ENCODE measurements at regions not wholly inside any gene's neighbourhood (a gene's known extent, or its start where the extent isn't known, plus 50 kb on each side); places are given as distances from the start of the nearest gene placed in this dataset.

DNA sequence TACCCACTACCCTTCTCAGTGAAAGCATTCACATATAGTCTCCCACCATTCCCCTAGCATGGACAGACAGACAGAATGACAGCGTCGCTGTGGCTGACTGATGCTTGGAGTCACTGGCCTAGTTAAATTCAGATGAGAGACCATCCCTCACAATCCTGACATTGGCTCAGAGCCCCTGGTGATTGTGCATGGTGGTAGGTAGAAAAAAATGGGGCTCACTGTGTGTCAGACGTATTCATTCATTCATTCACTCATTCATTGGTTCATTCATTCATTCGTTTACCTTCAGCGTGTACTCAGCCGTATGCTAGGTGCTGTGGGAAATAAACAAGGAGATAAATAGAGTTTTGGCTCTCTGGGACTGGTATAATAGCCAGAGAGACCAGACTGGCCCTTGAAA, 73.6 kb upstream of the CALM2 start:
- Histone ChIP-seq H3K4me3 (ENCODE audit: low read depth in 1 of 3, low read length in 3 of 3) (no peak overlapping the region), H3K4me1 (ENCODE audit: control insufficient read depth in 4 of 4, insufficient read depth in 4 of 4, low read length in 3 of 4) (no peaks in the 10 kb centered on the region), H3K36me3 (ENCODE audit: control insufficient read depth in 4 of 4, insufficient read depth in 3 of 4, low read depth in 1 of 4, low read length in 3 of 4) (no peaks in the 10 kb centered on the region), H3K9me3 (ENCODE audit: control insufficient read depth in 4 of 4, low read length in 3 of 4) (no peaks in the 10 kb centered on the region), H3K27me3 (ENCODE audit: control insufficient read depth in 4 of 4, insufficient read depth in 4 of 4, low read length in 3 of 4) (no peaks in the 10 kb centered on the region), H3K9ac (ENCODE audit: low read depth in 1 of 2, low read length in 2 of 2) (no peak overlapping the region), H3K27ac (ENCODE audit: low read depth in 1 of 2, low read length in 2 of 2) (no peak overlapping the region)
- no peak for DNase-seq (ENCODE audit: low spot score)
- WGBS = 90% methylated on average over 6 of the region's 6 CpGs
- TF ChIP-seq FOXA1 (IDR thresholded peaks at IDR 0.05) = no peak
- TF ChIP-seq, protein P1, sequence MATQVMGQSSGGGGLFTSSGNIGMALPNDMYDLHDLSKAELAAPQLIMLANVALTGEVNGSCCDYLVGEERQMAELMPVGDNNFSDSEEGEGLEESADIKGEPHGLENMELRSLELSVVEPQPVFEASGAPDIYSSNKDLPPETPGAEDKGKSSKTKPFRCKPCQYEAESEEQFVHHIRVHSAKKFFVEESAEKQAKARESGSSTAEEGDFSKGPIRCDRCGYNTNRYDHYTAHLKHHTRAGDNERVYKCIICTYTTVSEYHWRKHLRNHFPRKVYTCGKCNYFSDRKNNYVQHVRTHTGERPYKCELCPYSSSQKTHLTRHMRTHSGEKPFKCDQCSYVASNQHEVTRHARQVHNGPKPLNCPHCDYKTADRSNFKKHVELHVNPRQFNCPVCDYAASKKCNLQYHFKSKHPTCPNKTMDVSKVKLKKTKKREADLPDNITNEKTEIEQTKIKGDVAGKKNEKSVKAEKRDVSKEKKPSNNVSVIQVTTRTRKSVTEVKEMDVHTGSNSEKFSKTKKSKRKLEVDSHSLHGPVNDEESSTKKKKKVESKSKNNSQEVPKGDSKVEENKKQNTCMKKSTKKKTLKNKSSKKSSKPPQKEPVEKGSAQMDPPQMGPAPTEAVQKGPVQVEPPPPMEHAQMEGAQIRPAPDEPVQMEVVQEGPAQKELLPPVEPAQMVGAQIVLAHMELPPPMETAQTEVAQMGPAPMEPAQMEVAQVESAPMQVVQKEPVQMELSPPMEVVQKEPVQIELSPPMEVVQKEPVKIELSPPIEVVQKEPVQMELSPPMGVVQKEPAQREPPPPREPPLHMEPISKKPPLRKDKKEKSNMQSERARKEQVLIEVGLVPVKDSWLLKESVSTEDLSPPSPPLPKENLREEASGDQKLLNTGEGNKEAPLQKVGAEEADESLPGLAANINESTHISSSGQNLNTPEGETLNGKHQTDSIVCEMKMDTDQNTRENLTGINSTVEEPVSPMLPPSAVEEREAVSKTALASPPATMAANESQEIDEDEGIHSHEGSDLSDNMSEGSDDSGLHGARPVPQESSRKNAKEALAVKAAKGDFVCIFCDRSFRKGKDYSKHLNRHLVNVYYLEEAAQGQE (IDR thresholded peaks at IDR 0.05) = no peak
- TF ChIP-seq, protein P2, sequence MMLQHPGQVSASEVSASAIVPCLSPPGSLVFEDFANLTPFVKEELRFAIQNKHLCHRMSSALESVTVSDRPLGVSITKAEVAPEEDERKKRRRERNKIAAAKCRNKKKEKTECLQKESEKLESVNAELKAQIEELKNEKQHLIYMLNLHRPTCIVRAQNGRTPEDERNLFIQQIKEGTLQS (IDR thresholded peaks at IDR 0.05) = no peak
- TF ChIP-seq, protein P3, sequence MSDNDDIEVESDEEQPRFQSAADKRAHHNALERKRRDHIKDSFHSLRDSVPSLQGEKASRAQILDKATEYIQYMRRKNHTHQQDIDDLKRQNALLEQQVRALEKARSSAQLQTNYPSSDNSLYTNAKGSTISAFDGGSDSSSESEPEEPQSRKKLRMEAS (IDR thresholded peaks at IDR 0.05) = no peak
- TF ChIP-seq GABPA (IDR thresholded peaks at IDR 0.05 in 1 of 2, conservative IDR thresholded peaks at IDR 0.05 in 1 of 2) = no peak
- TF ChIP-seq RXRA (IDR thresholded peaks at IDR 0.05) = no peak
- TF ChIP-seq, protein P4, sequence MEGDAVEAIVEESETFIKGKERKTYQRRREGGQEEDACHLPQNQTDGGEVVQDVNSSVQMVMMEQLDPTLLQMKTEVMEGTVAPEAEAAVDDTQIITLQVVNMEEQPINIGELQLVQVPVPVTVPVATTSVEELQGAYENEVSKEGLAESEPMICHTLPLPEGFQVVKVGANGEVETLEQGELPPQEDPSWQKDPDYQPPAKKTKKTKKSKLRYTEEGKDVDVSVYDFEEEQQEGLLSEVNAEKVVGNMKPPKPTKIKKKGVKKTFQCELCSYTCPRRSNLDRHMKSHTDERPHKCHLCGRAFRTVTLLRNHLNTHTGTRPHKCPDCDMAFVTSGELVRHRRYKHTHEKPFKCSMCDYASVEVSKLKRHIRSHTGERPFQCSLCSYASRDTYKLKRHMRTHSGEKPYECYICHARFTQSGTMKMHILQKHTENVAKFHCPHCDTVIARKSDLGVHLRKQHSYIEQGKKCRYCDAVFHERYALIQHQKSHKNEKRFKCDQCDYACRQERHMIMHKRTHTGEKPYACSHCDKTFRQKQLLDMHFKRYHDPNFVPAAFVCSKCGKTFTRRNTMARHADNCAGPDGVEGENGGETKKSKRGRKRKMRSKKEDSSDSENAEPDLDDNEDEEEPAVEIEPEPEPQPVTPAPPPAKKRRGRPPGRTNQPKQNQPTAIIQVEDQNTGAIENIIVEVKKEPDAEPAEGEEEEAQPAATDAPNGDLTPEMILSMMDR (IDR thresholded peaks at IDR 0.05; ENCODE audit: low read depth, low read length, missing input control) = no peak
- no peak for TF ChIP-seq HNF4G (IDR thresholded peaks at IDR 0.05)
- no peak for TF ChIP-seq HNF4A (conservative IDR thresholded peaks at IDR 0.05)
- TF ChIP-seq TAF1 (conservative IDR thresholded peaks at IDR 0.05) = no peak
- TF ChIP-seq JUND (IDR thresholded peaks at IDR 0.05) = no peak
- no peak for TF ChIP-seq FOXA2 (IDR thresholded peaks at IDR 0.05)
- no peak for TF ChIP-seq RAD21 (IDR thresholded peaks at IDR 0.05)
- no peak for TF ChIP-seq EGR1 (IDR thresholded peaks at IDR 0.05; ENCODE audit: low read depth in 2 of 2)
- no peak for TF ChIP-seq SP1 (IDR thresholded peaks at IDR 0.05)
- no peak for TF ChIP-seq NR2F2 (IDR thresholded peaks at IDR 0.05)
- TF ChIP-seq YY1 (IDR thresholded peaks at IDR 0.05) = no peak

DNA sequence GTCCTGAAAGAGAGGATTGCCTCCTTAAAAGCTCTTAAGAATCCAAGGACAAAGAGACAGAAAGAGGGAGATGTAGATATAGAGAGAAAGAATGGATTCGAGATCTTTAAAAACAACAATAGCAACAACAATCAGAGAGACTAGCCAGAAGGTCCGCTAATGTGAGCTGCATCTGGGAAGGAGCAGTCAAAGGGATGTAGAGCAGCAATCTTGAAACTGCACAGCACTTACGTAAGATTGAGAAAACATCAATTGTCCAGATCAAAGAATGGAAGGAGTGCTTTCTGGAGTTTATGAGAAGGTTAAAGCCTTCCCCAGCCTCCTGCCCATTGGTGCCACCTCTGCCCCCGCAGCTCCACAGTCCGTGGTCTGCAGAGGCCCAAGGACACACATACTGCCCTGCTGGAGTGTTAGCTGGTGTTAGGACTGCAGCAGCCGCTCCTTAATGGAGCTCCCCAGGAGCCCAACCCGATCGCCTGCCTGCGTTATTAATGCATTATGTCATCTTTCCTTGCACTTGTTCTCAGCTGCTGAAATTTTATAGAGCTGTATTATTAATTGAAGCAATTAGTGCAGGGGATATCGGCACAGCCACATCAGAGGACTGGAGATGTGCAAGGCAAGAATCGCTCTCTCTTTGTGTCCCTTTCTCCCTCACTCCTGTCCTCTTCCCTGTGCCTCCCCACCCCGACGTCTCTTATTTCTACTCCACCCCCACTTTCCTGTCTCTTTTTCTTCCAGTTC, 73.0 kb upstream of the CALM2 start:
- Histone ChIP-seq H3K9me3 (ENCODE audit: control insufficient read depth in 4 of 4, low read length in 3 of 4) (no peaks in the 10 kb centered on the region), H3K9ac (ENCODE audit: low read depth in 1 of 2, low read length in 2 of 2) (no peak overlapping the region), H3K36me3 (ENCODE audit: control insufficient read depth in 4 of 4, insufficient read depth in 3 of 4, low read depth in 1 of 4, low read length in 3 of 4) (no peaks in the 10 kb centered on the region), H3K27ac (ENCODE audit: low read depth in 1 of 2, low read length in 2 of 2) (no peak overlapping the region), H3K27me3 (ENCODE audit: control insufficient read depth in 4 of 4, insufficient read depth in 4 of 4, low read length in 3 of 4) (no peaks in the 10 kb centered on the region), H3K4me3 (ENCODE audit: low read depth in 1 of 3, low read length in 3 of 3) (no peak overlapping the region), H3K4me1 (ENCODE audit: control insufficient read depth in 4 of 4, insufficient read depth in 4 of 4, low read length in 3 of 4) (no peaks in the 10 kb centered on the region)
- TF ChIP-seq, protein P3 (IDR thresholded peaks at IDR 0.05) = no peak
- no peak for TF ChIP-seq RXRA (IDR thresholded peaks at IDR 0.05)
- TF ChIP-seq, protein P1 (IDR thresholded peaks at IDR 0.05) = no peak
- DNase-seq (ENCODE audit: low spot score) = no peak
- WGBS = 82% methylated on average over 13 of the region's 13 CpGs
